MM.1S (cell line): ENCODE measurements at regions not wholly inside any gene's neighbourhood (a gene's known extent, or its start where the extent isn't known, plus 50 kb on each side); places are given as distances from the start of the nearest gene placed in this dataset.

Experiments
- DNase-seq: peaks from one replicate; pipeline ENCODE4 v3.0.0-alpha.2; 2015
- H2AFZ ChIP-seq: fragments of 300-600 bp; sonication (generic); 2 replicates; pipeline ENCODE4 v1.6.0; 2016; ENCODE audit warnings: antibody characterized with exemption, low read length
- H3F3A ChIP-seq: fragments of 300-600 bp; sonication (generic); 2 replicates; pipeline ENCODE4 v1.6.1; 2016; ENCODE audit warnings: mild to moderate bottlenecking, antibody characterized with exemption, low read length, moderate library complexity, mixed read lengths; ENCODE audit not compliant: insufficient read depth
- H3K27ac ChIP-seq: fragments of 300-600 bp; sonication (generic); 2 replicates; pipeline ENCODE4 v1.5.1; 2016; ENCODE audit warnings: mild to moderate bottlenecking, low read length
- H3K27me3 ChIP-seq: fragments of 300-600 bp; sonication (generic); replicated peaks from 2 replicates; pipeline ENCODE4 v1.6.0; 2016; ENCODE audit warnings: low read length; ENCODE audit not compliant: insufficient read depth
- H3K36me3 ChIP-seq: fragments of 300-600 bp; sonication (generic); replicated peaks from 2 replicates; pipeline ENCODE4 v1.6.1; 2016; ENCODE audit warnings: mild to moderate bottlenecking, low read length, mixed read lengths; ENCODE audit not compliant: insufficient read depth
- H3K4me1 ChIP-seq: fragments of 300-600 bp; sonication (generic); 2 replicates; pipeline ENCODE4 v1.6.1; 2016; ENCODE audit warnings: low read length, mixed read lengths
- H3K4me2 ChIP-seq: fragments of 300-600 bp; sonication (generic); 2 replicates; pipeline ENCODE4 v1.6.0; 2016; ENCODE audit warnings: low read depth, low read length
- H3K4me3 ChIP-seq: fragments of 300-600 bp; sonication (generic); 2 replicates; pipeline ENCODE4 v1.5.1; 2016; ENCODE audit warnings: low read length, mixed read lengths
- H3K79me2 ChIP-seq: fragments of 300-600 bp; sonication (generic); 2 replicates; pipeline ENCODE4 v1.6.1; 2016; ENCODE audit warnings: mixed run types, low read length, mixed read lengths
- H3K9ac ChIP-seq: fragments of 300-600 bp; sonication (generic); 2 replicates; pipeline ENCODE4 v1.6.1; 2016; ENCODE audit warnings: low read length, mixed read lengths
- H3K9me2 ChIP-seq: fragments of 300-600 bp; sonication (generic); replicated peaks from 2 replicates; pipeline ENCODE4 v1.6.1; 2016; ENCODE audit warnings: mild to moderate bottlenecking, low read length, mixed read lengths; ENCODE audit not compliant: insufficient read depth
- H3K9me3 ChIP-seq: fragments of 300-600 bp; sonication (generic); replicated peaks from 2 replicates; pipeline ENCODE4 v1.6.1; 2016; ENCODE audit warnings: mild to moderate bottlenecking, low read length, mixed read lengths; ENCODE audit not compliant: insufficient read depth
- H4K20me1 ChIP-seq: fragments of 300-600 bp; sonication (generic); 2 replicates; pipeline ENCODE4 v1.6.1; 2016; ENCODE audit warnings: mild to moderate bottlenecking, low read length, moderate library complexity, mixed read lengths; ENCODE audit not compliant: insufficient read depth
- EZH2 ChIP-seq: fragments of 300-600 bp; sonication (generic); optimal IDR thresholded peaks from 2 replicates; pipeline ENCODE3; 2017; ENCODE audit warnings: low read depth, mild to moderate bottlenecking, antibody characterized with exemption, low read length, mixed read lengths
- EZH2phosphoT487 ChIP-seq: fragments of 300-600 bp; sonication (generic); IDR thresholded peaks from 2 replicates; pipeline ENCODE4 v1.6.1; 2018; ENCODE audit warnings: antibody characterized with exemption, low read length
- TF ChIP-seq, protein P1 (sequence below): fragments of 300-600 bp; sonication (generic); IDR thresholded peaks from 2 replicates; pipeline ENCODE4 v1.5.1; 2016; ENCODE audit warnings: antibody characterized with exemption, low read length, mixed read lengths

DNA sequence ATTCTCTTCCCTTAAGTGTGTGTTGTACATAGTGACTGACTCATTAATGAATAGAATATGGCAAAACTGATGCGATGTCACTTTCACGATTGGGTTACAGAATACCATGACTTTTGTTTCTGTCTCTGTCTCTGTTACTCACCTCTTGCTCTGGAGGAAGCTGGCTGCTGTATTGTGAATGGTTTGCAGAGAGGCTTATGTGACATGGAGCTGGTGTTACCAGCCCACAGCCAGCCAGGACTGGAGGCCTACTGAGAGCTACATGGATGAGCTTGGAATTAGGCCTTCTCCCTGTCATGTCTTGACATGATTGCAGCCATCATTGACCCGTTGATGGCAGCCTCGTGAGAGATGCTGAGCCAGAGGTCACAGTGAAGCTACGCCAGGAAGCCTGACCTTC, 161.9 kb downstream of the TAF11L14 start:
- Histone ChIP-seq H2AFZ (no peak overlapping the region), H3K27ac (no peak overlapping the region), H3K4me2 (no peak overlapping the region), H3K27me3 (no peaks in the 10 kb centered on the region), H3K9me2 (no peaks in the 10 kb centered on the region), H3K9ac (no peak overlapping the region), H4K20me1 (no peaks in the 10 kb centered on the region), H3F3A (no peaks in the 10 kb centered on the region), H3K79me2 (no peaks in the 10 kb centered on the region), H3K36me3 (no peaks in the 10 kb centered on the region), H3K4me1 (no peaks in the 10 kb centered on the region), H3K9me3 (no peaks in the 10 kb centered on the region), H3K4me3 (no peak overlapping the region)
- no peak for DNase-seq
- TF ChIP-seq, protein P1, sequence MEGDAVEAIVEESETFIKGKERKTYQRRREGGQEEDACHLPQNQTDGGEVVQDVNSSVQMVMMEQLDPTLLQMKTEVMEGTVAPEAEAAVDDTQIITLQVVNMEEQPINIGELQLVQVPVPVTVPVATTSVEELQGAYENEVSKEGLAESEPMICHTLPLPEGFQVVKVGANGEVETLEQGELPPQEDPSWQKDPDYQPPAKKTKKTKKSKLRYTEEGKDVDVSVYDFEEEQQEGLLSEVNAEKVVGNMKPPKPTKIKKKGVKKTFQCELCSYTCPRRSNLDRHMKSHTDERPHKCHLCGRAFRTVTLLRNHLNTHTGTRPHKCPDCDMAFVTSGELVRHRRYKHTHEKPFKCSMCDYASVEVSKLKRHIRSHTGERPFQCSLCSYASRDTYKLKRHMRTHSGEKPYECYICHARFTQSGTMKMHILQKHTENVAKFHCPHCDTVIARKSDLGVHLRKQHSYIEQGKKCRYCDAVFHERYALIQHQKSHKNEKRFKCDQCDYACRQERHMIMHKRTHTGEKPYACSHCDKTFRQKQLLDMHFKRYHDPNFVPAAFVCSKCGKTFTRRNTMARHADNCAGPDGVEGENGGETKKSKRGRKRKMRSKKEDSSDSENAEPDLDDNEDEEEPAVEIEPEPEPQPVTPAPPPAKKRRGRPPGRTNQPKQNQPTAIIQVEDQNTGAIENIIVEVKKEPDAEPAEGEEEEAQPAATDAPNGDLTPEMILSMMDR: no peak
- TF ChIP-seq EZH2phosphoT487 (no peak), EZH2 (no peak)

DNA sequence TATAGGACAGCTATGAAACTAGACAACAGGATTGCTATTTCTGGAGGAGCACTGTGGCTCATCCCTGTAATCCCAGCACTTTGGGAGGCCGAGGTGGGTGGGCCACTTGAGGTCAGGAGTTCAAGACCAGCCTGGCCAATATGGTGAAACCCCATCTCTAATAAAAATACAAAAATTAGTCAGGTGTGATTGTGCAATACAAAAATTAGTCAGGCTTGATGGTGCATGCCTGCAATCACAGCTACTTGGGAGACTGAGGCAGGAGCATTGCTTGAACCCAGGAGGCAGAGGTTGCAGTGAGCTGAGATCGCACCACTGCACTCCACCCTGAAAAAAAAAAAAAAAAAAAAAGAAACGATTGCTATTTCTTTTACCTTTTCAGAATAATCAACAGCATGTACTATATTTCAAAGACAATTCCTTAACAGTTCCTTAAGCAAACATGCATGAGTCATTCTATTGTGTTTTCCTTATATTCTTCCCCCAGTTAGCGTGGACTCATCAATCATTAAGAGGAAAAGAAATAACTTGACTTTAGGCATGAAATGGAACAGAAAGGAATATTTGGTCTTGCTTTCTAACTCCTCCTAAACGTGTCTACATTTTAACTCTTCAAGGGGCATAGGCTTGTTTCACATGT, 162.6 kb downstream of the TAF11L14 start:
- TF ChIP-seq EZH2: no peak
- TF ChIP-seq, protein P1: no peak
- no peak for TF ChIP-seq EZH2phosphoT487
- DNase-seq: no peak
- H4K20me1 ChIP-seq: no peaks in the 10 kb centered on the region
- no peaks in the 10 kb centered on the region for H3K27me3 ChIP-seq
- H3K27ac ChIP-seq: no peak overlapping the region
- H3K4me2 ChIP-seq: no peak overlapping the region
- H3K4me1 ChIP-seq: no peaks in the 10 kb centered on the region
- H3F3A ChIP-seq: no peaks in the 10 kb centered on the region
- H3K9me3 ChIP-seq: no peaks in the 10 kb centered on the region
- H2AFZ ChIP-seq: no peak overlapping the region
- H3K9ac ChIP-seq: no peak overlapping the region
- no peaks in the 10 kb centered on the region for H3K79me2 ChIP-seq
- H3K36me3 ChIP-seq: no peaks in the 10 kb centered on the region
- no peaks in the 10 kb centered on the region for H3K9me2 ChIP-seq
- H3K4me3 ChIP-seq: no peak overlapping the region

- Histone ChIP-seq H3K9me3 (no peaks in the 10 kb centered on the region), H4K20me1 (no peaks in the 10 kb centered on the region), H3K4me1 (no peaks in the 10 kb centered on the region), H3K27ac (no peak overlapping the region), H3K4me3 (no peak overlapping the region), H2AFZ (no peak overlapping the region), H3K9me2 (no peaks in the 10 kb centered on the region), H3F3A (no peaks in the 10 kb centered on the region), H3K9ac (no peak overlapping the region), H3K36me3 (no peaks in the 10 kb centered on the region), H3K4me2 (no peak overlapping the region), H3K27me3 (no peaks in the 10 kb centered on the region), H3K79me2 (no peaks in the 10 kb centered on the region)
- no peak for DNase-seq
- no peak for TF ChIP-seq EZH2
- TF ChIP-seq, protein P1: no peak
- no peak for TF ChIP-seq EZH2phosphoT487
Measured at GRCh38 chr5:17799521-17799920, 165.3 kb downstream of the TAF11L14 start.
